ENCODE measurements at regions not wholly inside any gene's neighbourhood (a gene's known extent, or its start where the extent isn't known, plus 50 kb on each side); places are given as distances from the start of the nearest gene placed in this dataset.

GRCh38 chr5:163569284-163569683 lies 63.9 kb downstream of the MAT2B start:
- H4K20me1 ChIP-seq (ENCODE audit: insufficient read depth, low read length): no peaks in the 10 kb centered on the region
- H3K27ac ChIP-seq (ENCODE audit: low read depth, low read length, poor library complexity, severe bottlenecking): no peak overlapping the region
- H3K79me2 ChIP-seq (ENCODE audit: insufficient read depth, low read depth, low read length): no peaks in the 10 kb centered on the region
- TF ChIP-seq EZH2phosphoT487 (IDR thresholded peaks at IDR 0.05; ENCODE audit: borderline replicate concordance, low read depth, low read length) (no peak), CTCF (conservative IDR thresholded peaks at IDR 0.05; ENCODE audit: low read length) (peak; percentile 26; the same call in 1 of the 2 replicates)
- no TSS peak for BruUV-seq (replicated peaks)
- ChIA-PET CTCF (ENCODE audit: unreplicated experiment) (no interaction called here), POLR2A (interaction anchor here (1.0 to 1.1 kb wide), 2 partner anchors 53 to 58 kb away, joined by 3 to 4 read pairs; no protein-coding TSS in a partner anchor)
- no peak for DNase-seq (ENCODE audit: low spot score)
- H3K4me2 ChIP-seq (ENCODE audit: low read length): no peak overlapping the region
- H3K9me2 ChIP-seq (ENCODE audit: insufficient read depth, low read length): no peaks in the 10 kb centered on the region
- H3K9me3 ChIP-seq (ENCODE audit: low read length): no peaks in the 10 kb centered on the region
- no peaks in the 10 kb centered on the region for H3K4me1 ChIP-seq (ENCODE audit: insufficient read depth, low read length, poor library complexity, severe bottlenecking)
- no peak overlapping the region for H2AFZ ChIP-seq (ENCODE audit: low read length)
- no peak overlapping the region for H3K4me3 ChIP-seq (ENCODE audit: low read depth, low read length, poor library complexity, severe bottlenecking)
- intact Hi-C loops (cut with micrococcal nuclease; ENCODE audit: unreplicated experiment): no loop called here
- no peaks in the 10 kb centered on the region for H3K36me3 ChIP-seq (ENCODE audit: insufficient read depth, low read length)

GRCh38 chr5:163571744-163572143 lies 66.3 kb downstream of the MAT2B start:
- no peaks in the 10 kb centered on the region for H3K9me3 ChIP-seq (ENCODE audit: low read length)
- no peaks in the 10 kb centered on the region for H3K4me1 ChIP-seq (ENCODE audit: insufficient read depth, low read length, poor library complexity, severe bottlenecking)
- H3K4me3 ChIP-seq (ENCODE audit: low read depth, low read length, poor library complexity, severe bottlenecking): no peak overlapping the region
- no peaks in the 10 kb centered on the region for H3K36me3 ChIP-seq (ENCODE audit: insufficient read depth, low read length)
- TF ChIP-seq CTCF (conservative IDR thresholded peaks at IDR 0.05; ENCODE audit: low read length) (no peak), EZH2phosphoT487 (IDR thresholded peaks at IDR 0.05; ENCODE audit: borderline replicate concordance, low read depth, low read length) (no peak)
- no peak overlapping the region for H3K4me2 ChIP-seq (ENCODE audit: low read length)
- BruUV-seq (replicated peaks): no TSS peak
- POLR2A ChIA-PET: no interaction called here
- no peaks in the 10 kb centered on the region for H3K9me2 ChIP-seq (ENCODE audit: insufficient read depth, low read length)
- no peak for DNase-seq (ENCODE audit: low spot score)
- no peaks in the 10 kb centered on the region for H3K79me2 ChIP-seq (ENCODE audit: insufficient read depth, low read depth, low read length)
- no peak overlapping the region for H3K27ac ChIP-seq (ENCODE audit: low read depth, low read length, poor library complexity, severe bottlenecking)
- H2AFZ ChIP-seq (ENCODE audit: low read length): no peak overlapping the region
- no peaks in the 10 kb centered on the region for H4K20me1 ChIP-seq (ENCODE audit: insufficient read depth, low read length)
- CTCF ChIA-PET (ENCODE audit: unreplicated experiment): no interaction called here
- intact Hi-C loops (cut with micrococcal nuclease; ENCODE audit: unreplicated experiment): no loop called here

GRCh38 chr5:163574472-163575440 lies 69.3 kb downstream of the MAT2B start:
- Histone ChIP-seq H3K27ac (ENCODE audit: low read depth, low read length, poor library complexity, severe bottlenecking) (no peak overlapping the region), H3K4me3 (ENCODE audit: low read depth, low read length, poor library complexity, severe bottlenecking) (no peak overlapping the region), H3K9me3 (ENCODE audit: low read length) (no peaks in the 10 kb centered on the region), H3K36me3 (ENCODE audit: insufficient read depth, low read length) (no peaks in the 10 kb centered on the region), H4K20me1 (ENCODE audit: insufficient read depth, low read length) (no peaks in the 10 kb centered on the region), H3K4me1 (ENCODE audit: insufficient read depth, low read length, poor library complexity, severe bottlenecking) (no peaks in the 10 kb centered on the region), H3K79me2 (ENCODE audit: insufficient read depth, low read depth, low read length) (no peaks in the 10 kb centered on the region), H3K4me2 (ENCODE audit: low read length) (no peak overlapping the region), H3K9me2 (ENCODE audit: insufficient read depth, low read length) (no peaks in the 10 kb centered on the region), H2AFZ (ENCODE audit: low read length) (no peak overlapping the region)
- BruUV-seq (replicated peaks): no TSS peak
- ChIA-PET CTCF (ENCODE audit: unreplicated experiment) (no interaction called here), POLR2A (no interaction called here)
- TF ChIP-seq EZH2phosphoT487 (IDR thresholded peaks at IDR 0.05; ENCODE audit: borderline replicate concordance, low read depth, low read length): no peak
- no peak for TF ChIP-seq CTCF (conservative IDR thresholded peaks at IDR 0.05; ENCODE audit: low read length)
- DNase-seq (ENCODE audit: low spot score): no peak
- intact Hi-C loops (cut with micrococcal nuclease; ENCODE audit: unreplicated experiment): no loop called here
